H1 (cell line): ENCODE measurements at regions not wholly inside any gene's neighbourhood (a gene's known extent, or its start where the extent isn't known, plus 50 kb on each side); places are given as distances from the start of the nearest gene placed in this dataset.

Experiments used
- CTCF ChIA-PET: fragments of 300-600 bp; sonication (Branson Sonifier 250); formaldehyde crosslinking; loops from one replicate; lab custom pipeline; 2021; ENCODE audit not compliant: partially characterized antibody; lab: Charles Lee
- POLR2A ChIA-PET: fragments of 300-600 bp; sonication (Branson Sonifier 250); formaldehyde crosslinking; loops from one replicate; lab custom pipeline; 2021; ENCODE audit warnings: inconsistent platforms; ENCODE audit not compliant: partially characterized antibody; lab: Charles Lee
- DNase-seq, 2 experiments: peaks; one replicate each; pipeline versions ENCODE4 v3.0.0 to v3.0.0-alpha.2; 2010 to 2022; ENCODE audit warnings: low spot score in 2 of 2, low read depth in 1 of 2, mixed read lengths in 1 of 2
- FAIRE-seq: peaks from 2 replicates; lab custom pipeline; 2011; peaks lifted over from hg19 to GRCh38; lab: Jason Lieb, UNC
- H2AFZ ChIP-seq: 2 replicates; pipeline ENCODE4 v1.8.1; 2012; ENCODE audit warnings: low read length, inconsistent platforms
- H2AK5ac ChIP-seq: 2 replicates; pipeline ENCODE4 v1.6.1; 2013; ENCODE audit warnings: low read depth, low read length
- H2BK120ac ChIP-seq: replicated peaks from 2 replicates; pipeline ENCODE3; 2013; ENCODE audit warnings: low read depth, low read length, inconsistent platforms
- H2BK12ac ChIP-seq: 2 replicates; pipeline ENCODE4 v1.6.1; 2013; ENCODE audit warnings: low read depth, low read length
- H2BK15ac ChIP-seq: 2 replicates; pipeline ENCODE4 v1.6.1; 2013; ENCODE audit warnings: low read length
- H2BK20ac ChIP-seq: 2 replicates; pipeline ENCODE4 v1.6.1; 2013; ENCODE audit warnings: low read length
- H2BK5ac ChIP-seq: 2 replicates; pipeline ENCODE4 v1.6.1; 2013; ENCODE audit warnings: low read depth, low read length
- H3K14ac ChIP-seq: 2 replicates; pipeline ENCODE4 v1.6.1; 2013; ENCODE audit warnings: inconsistent platforms; ENCODE audit not compliant: insufficient read length
- H3K18ac ChIP-seq: 2 replicates; pipeline ENCODE4 v1.6.1; 2013; ENCODE audit warnings: low read length; ENCODE audit errors: extremely low read depth
- H3K23ac ChIP-seq: 2 replicates; pipeline ENCODE4 v1.6.1; 2013; ENCODE audit warnings: inconsistent platforms; ENCODE audit not compliant: insufficient read length
- H3K23me2 ChIP-seq: 2 replicates; pipeline ENCODE4 v1.6.1; 2013; ENCODE audit warnings: low read depth, low read length
- H3K27ac ChIP-seq: 2 replicates; pipeline ENCODE4 v1.6.1; 2011; ENCODE audit warnings: low read depth, low read length, inconsistent platforms
- H3K27me3 ChIP-seq, 4 experiments: replicated peaks in 1 of 4; 1 replicate in 1 of 4; 2 replicates in 3 of 4; pipeline versions ENCODE4 v1.6.1 to v1.8.1; 2011 to 2013; ENCODE audit warnings: low read length in 3 of 4, mild to moderate bottlenecking in 3 of 4, inconsistent platforms in 2 of 4, mixed read lengths in 2 of 4, moderate library complexity in 1 of 4; ENCODE audit not compliant: control insufficient read depth in 3 of 4, insufficient read depth in 3 of 4; ENCODE audit errors: extremely low read depth in 1 of 4
- H3K36me3 ChIP-seq, 4 experiments: 2 replicates each; pipeline versions ENCODE4 v1.6.1 to v1.8.1; 2011 to 2013; ENCODE audit warnings: mild to moderate bottlenecking in 4 of 4, low read length in 3 of 4, moderate library complexity in 2 of 4, control low read depth in 1 of 4, inconsistent platforms in 1 of 4; ENCODE audit not compliant: insufficient read depth in 4 of 4, control insufficient read depth in 2 of 4
- H3K4ac ChIP-seq: replicated peaks from 2 replicates; pipeline ENCODE3; 2013; ENCODE audit warnings: low read length, low read depth, mixed read lengths, inconsistent platforms; ENCODE audit not compliant: insufficient read length
- H3K4me1 ChIP-seq, 4 experiments: replicated peaks in 1 of 4; 1 replicate in 1 of 4; 2 replicates in 3 of 4; pipeline versions ENCODE4 v1.6.1 to v1.8.1; 2011 to 2013; ENCODE audit warnings: low read length in 3 of 4, inconsistent platforms in 2 of 4, mixed read lengths in 1 of 4; ENCODE audit not compliant: insufficient read depth in 4 of 4, control insufficient read depth in 3 of 4
- H3K4me2 ChIP-seq, 2 experiments: 2 replicates each; pipeline versions ENCODE4 v1.6.1 to v1.8.1; 2011 to 2013; ENCODE audit warnings: low read depth in 2 of 2, low read length in 2 of 2, control low read depth in 1 of 2, inconsistent platforms in 1 of 2, mild to moderate bottlenecking in 1 of 2; ENCODE audit not compliant: insufficient read depth in 1 of 2
- H3K4me3 ChIP-seq, 4 experiments: fragments of 200-600, 300-600 bp in 1 of 4; sonication (generic), shearing (Covaris generic), sonication (Bioruptor Twin) in 1 of 4; 2 replicates each; pipeline versions ENCODE4 v1.5.1 to v1.8.1; 2011 to 2016; ENCODE audit warnings: low read length in 4 of 4, low read depth in 3 of 4, control low read depth in 2 of 4, inconsistent platforms in 2 of 4, mild to moderate bottlenecking in 2 of 4, mixed read lengths in 1 of 4, moderate library complexity in 1 of 4; ENCODE audit not compliant: insufficient read depth in 2 of 4; ENCODE audit errors: extremely low read depth in 1 of 4
- H3K56ac ChIP-seq: replicated peaks from 2 replicates; pipeline ENCODE3; 2013; ENCODE audit warnings: low read depth, mild to moderate bottlenecking, mixed read lengths, low read length, inconsistent platforms; ENCODE audit not compliant: insufficient read length
- H3K79me1 ChIP-seq: 2 replicates; pipeline ENCODE4 v1.6.1; 2013; ENCODE audit warnings: low read depth, low read length, control low read depth
- H3K79me2 ChIP-seq, 2 experiments: 2 replicates each; pipeline versions ENCODE4 v1.6.1 to v1.8.1; 2012 to 2013; ENCODE audit warnings: low read length in 2 of 2, mild to moderate bottlenecking in 2 of 2, inconsistent platforms in 1 of 2; ENCODE audit not compliant: insufficient read depth in 2 of 2, control insufficient read depth in 1 of 2
- H3K9ac ChIP-seq, 4 experiments: replicated peaks in 1 of 4; 1 replicate in 1 of 4; 2 replicates in 3 of 4; pipeline versions ENCODE4 v1.6.1 to v1.8.1; 2011 to 2013; ENCODE audit warnings: low read depth in 3 of 4, low read length in 3 of 4, control low read depth in 2 of 4, mild to moderate bottlenecking in 2 of 4, moderate library complexity in 2 of 4, inconsistent platforms in 1 of 4; ENCODE audit errors: extremely low read depth in 1 of 4
- H3K9me3 ChIP-seq, 2 experiments: 2 replicates each; pipeline versions ENCODE4 v1.6.1 to v1.8.1; 2012 to 2013; ENCODE audit warnings: mild to moderate bottlenecking in 2 of 2, moderate library complexity in 2 of 2, control low read depth in 1 of 2, inconsistent platforms in 1 of 2, low read depth in 1 of 2, low read length in 1 of 2, mixed read lengths in 1 of 2; ENCODE audit not compliant: insufficient read depth in 2 of 2
- H4K20me1 ChIP-seq, 2 experiments: replicated peaks in 1 of 2; 2 replicates each; pipeline versions ENCODE3 to v1.8.1; 2011 to 2013; ENCODE audit warnings: inconsistent platforms in 2 of 2, low read length in 2 of 2, mild to moderate bottlenecking in 1 of 2; ENCODE audit not compliant: insufficient read depth in 2 of 2, control insufficient read depth in 1 of 2
- H4K5ac ChIP-seq: 2 replicates; pipeline ENCODE4 v1.6.1; 2013; ENCODE audit warnings: low read length, low read depth, mixed read lengths, inconsistent platforms; ENCODE audit not compliant: insufficient read length
- H4K8ac ChIP-seq: 2 replicates; pipeline ENCODE4 v1.8.0; 2013; ENCODE audit warnings: mild to moderate bottlenecking, moderate library complexity, low read length, inconsistent platforms; ENCODE audit not compliant: insufficient read depth; ENCODE audit errors: extremely low read depth
- H4K91ac ChIP-seq: replicated peaks from 2 replicates; pipeline ENCODE3; 2013; ENCODE audit warnings: low read length, mixed read lengths, inconsistent platforms; ENCODE audit not compliant: insufficient read length
- EGR1 ChIP-seq: IDR thresholded peaks from 2 replicates; pipeline ENCODE4 v1.6.1; 2011; ENCODE audit warnings: low read depth, low read length, borderline replicate concordance
- JUND ChIP-seq: IDR thresholded peaks from 2 replicates; pipeline ENCODE4 v1.6.1; 2011; ENCODE audit warnings: mild to moderate bottlenecking, improper control_type of control experiment, low read length
- NANOG ChIP-seq: IDR thresholded peaks from 2 replicates; pipeline ENCODE4 v1.6.1; 2011; ENCODE audit warnings: low read length, low read depth, mild to moderate bottlenecking, inconsistent platforms; ENCODE audit not compliant: insufficient read depth, poor library complexity, severe bottlenecking
- PHF8 ChIP-seq: fragments of 200-600 bp; sonication (generic); conservative IDR thresholded peaks from 2 replicates; pipeline ENCODE4 v1.7.1; 2012; ENCODE audit warnings: low read depth, mild to moderate bottlenecking, inconsistent platforms, low read length, moderate library complexity
- POLR2AphosphoS5 ChIP-seq: IDR thresholded peaks from 2 replicates; pipeline ENCODE4 v1.6.1; 2011; ENCODE audit warnings: low read depth, low read length
- POU5F1 ChIP-seq: IDR thresholded peaks from 2 replicates; pipeline ENCODE4 v1.6.1; 2011; ENCODE audit warnings: low read depth, mild to moderate bottlenecking, low read length, moderate library complexity
- SIRT6 ChIP-seq: IDR thresholded peaks from one replicate; pipeline ENCODE4 v1.7.1; 2012; ENCODE audit warnings: low read length, inconsistent platforms
- SP2 ChIP-seq: IDR thresholded peaks from 2 replicates; pipeline ENCODE4 v1.6.1; 2012; ENCODE audit warnings: mild to moderate bottlenecking, low read length, inconsistent platforms
- SP4 ChIP-seq: IDR thresholded peaks from 2 replicates; pipeline ENCODE4 v1.6.1; 2012; ENCODE audit warnings: low read length, inconsistent platforms
- SRF ChIP-seq: IDR thresholded peaks from 2 replicates; pipeline ENCODE4 v1.6.1; 2011; ENCODE audit warnings: mild to moderate bottlenecking, low read depth, low read length, moderate library complexity
- WGBS, 2 experiments: shearing (Covaris generic) in 1 of 2; methylation state at CpG; one replicate each; pipeline versions ENCODE4 v1.1.6 to v1.1.7; 2013 to 2015; ENCODE audit warnings: low lambda C conversion rate in 2 of 2, mixed read lengths in 2 of 2, inconsistent platforms in 1 of 2, low coverage in 1 of 2, missing lambda C conversion rate in 1 of 2; ENCODE audit not compliant: insufficient replicate concordance in 2 of 2, insufficient coverage in 1 of 2, insufficient read length in 1 of 2; ENCODE audit errors: extremely low coverage in 1 of 2, missing lambda C conversion rate in 1 of 2; 5-methylcytosine and 5-hydroxymethylcytosine counted together

- no peak overlapping the region for H3K23ac ChIP-seq
- H2BK20ac ChIP-seq, result no peak overlapping the region
- FAIRE-seq (no peak), DNase-seq (no peak)
- WGBS, 2 experiments, result 85% methylated on average over 16 of the region's 16 CpGs; no CpG with 5 or more reads in 1 of the 2 experiments
- no peaks in the 10 kb centered on the region for H3K79me2 ChIP-seq
- no peak overlapping the region for H3K27ac ChIP-seq
- H3K14ac ChIP-seq, result no peak overlapping the region
- H2AK5ac ChIP-seq, result no peak overlapping the region
- H2BK120ac ChIP-seq, result no peak overlapping the region
- no peaks in the 10 kb centered on the region for H4K20me1 ChIP-seq
- H3K4me3 ChIP-seq, result no peak overlapping the region
- H3K4me1 ChIP-seq, result no peaks in the 10 kb centered on the region
- no peak overlapping the region for H4K91ac ChIP-seq
- H3K18ac ChIP-seq, result no peak overlapping the region
- H3K23me2 ChIP-seq, result no peaks in the 10 kb centered on the region
- no peak overlapping the region for H3K4me2 ChIP-seq
- no peaks in the 10 kb centered on the region for H3K36me3 ChIP-seq
- H3K9ac ChIP-seq, result no peak overlapping the region
- H4K8ac ChIP-seq, result no peak overlapping the region
- H3K4ac ChIP-seq, result no peak overlapping the region
- H2BK5ac ChIP-seq, result no peak overlapping the region
- H3K79me1 ChIP-seq, result no peaks in the 10 kb centered on the region
- H2BK12ac ChIP-seq, result no peak overlapping the region
- ChIA-PET CTCF (no interaction called here), POLR2A (no interaction called here)
- H3K27me3 ChIP-seq, result no peaks in the 10 kb centered on the region; a peak in 1 of 7 replicates
- no peak overlapping the region for H2BK15ac ChIP-seq
- no peak overlapping the region for H4K5ac ChIP-seq
- no peak for TF ChIP-seq SRF
- no peak for TF ChIP-seq POLR2AphosphoS5
- no peak for TF ChIP-seq EGR1
- TF ChIP-seq SP2, result no peak
- no peak for TF ChIP-seq JUND
- TF ChIP-seq NANOG, result no peak
- no peak for TF ChIP-seq SP4
- TF ChIP-seq PHF8, result no peak
- no peak for TF ChIP-seq SIRT6
- no peak for TF ChIP-seq POU5F1
- H2AFZ ChIP-seq, result no peak overlapping the region
- H3K9me3 ChIP-seq, result no peaks in the 10 kb centered on the region
- no peak overlapping the region for H3K56ac ChIP-seq
Measured at GRCh38 chr17:20706751-20707373, 127.3 kb downstream of the CDRT15L2 start.
